Nucleus accumbens (tissue), 56 donors: ENCODE measurements at regions not wholly inside any gene's neighbourhood (a gene's known extent, or its start where the extent isn't known, plus 50 kb on each side); places are given as distances from the start of the nearest gene placed in this dataset.

Experiments
- DNase-seq, 56 donors: peaks; one replicate each; lab custom pipeline; 2025; lab: John Stamatoyannopoulos, UW

- peak in 1 of 56 donors; percentile 6 for DNase-seq
Measured at GRCh38 chrX:39899856-39900776, 197.6 kb downstream of the BCOR start.

GRCh38 chrX:39900777-39901170, 197.0 kb downstream of the BCOR start:
- DNase-seq = peak in 1 of 56 donors; percentile 2

DNA sequence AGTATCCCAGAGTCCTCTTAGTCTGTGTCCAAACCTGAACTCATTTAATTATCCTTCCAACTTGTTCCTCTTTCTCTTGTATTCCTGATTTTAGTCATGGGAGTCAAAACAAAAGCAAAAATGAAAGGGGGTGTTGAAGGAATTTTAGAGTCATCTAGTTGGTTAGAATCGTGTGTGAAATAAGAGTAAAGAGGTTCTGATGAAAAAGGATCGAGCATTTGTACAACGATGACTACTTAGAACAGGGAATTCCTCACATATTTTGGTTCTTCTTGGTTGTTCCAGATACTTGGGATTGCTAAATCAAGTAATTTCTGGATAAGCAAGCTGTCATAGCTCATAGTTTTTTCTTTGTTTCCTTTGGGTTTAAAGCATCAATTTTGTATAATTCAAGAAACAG, 194.4 kb downstream of the BCOR start:
- DNase-seq = no peak

GRCh38 chrX:39903937-39904336, 193.8 kb downstream of the BCOR start:
- no peak for DNase-seq

GRCh38 chrX:39904816-39905537, 192.8 kb downstream of the BCOR start:
- peak in 1 of 56 donors; percentile 17 for DNase-seq

GRCh38 chrX:39905538-39905891, 192.2 kb downstream of the BCOR start:
- DNase-seq = peak in 5 of 56 donors; percentile 0 to 14 (median 2)

DNA sequence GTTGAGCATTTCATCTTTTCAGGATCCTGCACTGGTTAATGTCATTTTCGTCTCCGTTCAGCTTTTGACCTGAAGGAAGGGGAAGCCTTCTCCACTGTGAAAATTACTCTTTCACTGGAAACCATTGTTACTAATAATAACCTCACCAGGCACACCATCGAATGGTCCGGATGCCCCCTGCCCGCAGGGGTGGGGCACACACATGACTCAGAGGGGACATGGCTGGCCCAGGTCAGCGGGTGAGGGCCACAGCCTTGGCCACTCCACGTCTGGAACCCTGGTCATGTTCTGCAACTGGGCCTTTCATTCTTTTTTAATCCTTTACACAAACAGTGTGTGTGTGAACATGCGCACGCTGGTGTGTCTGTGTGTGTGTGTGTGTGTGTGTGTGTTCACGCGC, 191.8 kb downstream of the BCOR start:
- no peak for DNase-seq

GRCh38 chrX:39907964-39908661, 189.6 kb downstream of the BCOR start:
- peak in 32 of 56 donors; percentile 1 to 59 (median 10) for DNase-seq

GRCh38 chrX:39909996-39910395, 187.8 kb downstream of the BCOR start:
- no peak for DNase-seq

DNA sequence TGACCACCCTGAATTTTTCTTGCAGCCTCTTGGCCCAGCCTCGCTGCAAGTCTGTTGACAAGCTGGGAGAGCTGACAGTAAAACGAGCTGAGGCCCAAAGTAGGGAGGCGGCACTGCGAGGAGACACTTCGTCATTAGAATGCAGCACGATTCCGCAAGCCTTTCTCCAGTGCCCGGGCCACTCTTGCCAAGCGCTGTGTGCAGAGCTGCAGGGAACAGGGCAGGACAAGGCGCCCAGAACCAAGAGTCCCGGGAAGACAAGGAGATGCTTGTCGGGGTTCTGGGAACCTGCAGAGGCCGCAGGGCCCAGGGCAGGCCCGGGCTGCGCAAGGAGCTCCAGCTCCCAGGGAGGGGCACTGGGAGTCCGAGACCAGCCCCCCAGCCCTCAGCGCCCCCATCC, 187.1 kb downstream of the BCOR start:
- DNase-seq = peak in 45 of 56 donors; percentile 0 to 73 (median 25)

- DNase-seq = no peak
Measured at GRCh38 chrX:39911278-39911897, 186.4 kb downstream of the BCOR start.

DNA sequence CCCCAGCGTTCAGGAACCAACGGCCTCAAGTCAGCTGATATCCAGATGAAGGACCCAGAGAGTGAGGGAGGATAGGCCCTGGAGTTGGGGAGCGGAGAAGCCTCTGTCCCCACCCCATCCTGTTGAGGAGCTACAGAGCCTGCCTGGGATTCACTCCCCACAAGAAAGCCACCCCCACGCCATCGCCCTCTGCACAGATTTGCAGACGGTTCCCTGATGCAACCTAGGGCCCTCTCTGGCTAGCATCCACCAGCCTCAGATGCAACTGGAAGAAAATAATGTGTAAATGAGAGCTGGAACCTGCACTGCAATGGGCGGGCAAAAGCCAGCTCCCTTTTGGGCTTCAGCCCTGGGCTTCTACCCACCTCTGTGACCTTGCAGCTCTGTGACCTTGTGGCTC, 185.6 kb downstream of the BCOR start:
- DNase-seq = no peak

- DNase-seq = no peak
Measured at GRCh38 chrX:39915081-39915480, 182.7 kb downstream of the BCOR start.

DNA sequence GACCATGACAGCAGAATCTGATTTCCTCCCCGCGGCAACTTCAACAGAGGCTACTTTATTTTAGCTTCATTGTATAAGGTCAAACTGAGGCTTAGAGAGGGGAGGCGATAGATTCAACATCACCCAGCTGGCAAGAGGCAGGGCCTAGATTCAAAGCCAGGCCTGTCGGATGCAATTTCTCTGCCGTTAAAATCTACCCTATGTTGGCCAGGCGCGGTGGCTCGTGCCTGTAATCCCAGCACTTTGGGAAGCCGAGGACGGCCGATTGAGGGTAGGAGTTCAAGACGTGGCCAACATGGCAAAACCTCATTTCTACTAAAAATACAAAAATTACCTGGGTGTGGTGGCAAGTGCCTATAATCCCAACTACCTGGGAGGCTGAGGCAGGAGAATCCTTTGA, 182.2 kb downstream of the BCOR start:
- no peak for DNase-seq

- peak in 1 of 56 donors; percentile 6 for DNase-seq
Measured at GRCh38 chrX:39921838-39922237, 175.9 kb downstream of the BCOR start.

DNA sequence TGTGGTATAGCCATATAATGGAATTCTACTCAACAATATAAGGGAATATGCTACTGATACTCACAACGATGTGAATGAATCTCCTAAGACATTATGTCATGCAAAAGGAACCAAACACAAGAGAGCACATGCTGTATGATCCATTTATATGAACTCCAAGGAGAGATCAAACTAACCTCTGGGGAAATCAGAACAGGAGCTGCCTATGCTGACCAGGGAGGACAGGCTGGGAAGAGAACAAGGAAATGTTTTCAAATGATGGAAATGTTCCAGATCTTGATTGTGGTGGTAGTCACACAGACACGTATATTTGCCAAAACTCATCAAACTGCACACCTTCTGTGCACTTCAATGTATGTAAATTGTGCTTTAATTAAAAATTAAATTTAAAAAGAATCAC, 175.3 kb downstream of the BCOR start:
- no peak for DNase-seq

DNA sequence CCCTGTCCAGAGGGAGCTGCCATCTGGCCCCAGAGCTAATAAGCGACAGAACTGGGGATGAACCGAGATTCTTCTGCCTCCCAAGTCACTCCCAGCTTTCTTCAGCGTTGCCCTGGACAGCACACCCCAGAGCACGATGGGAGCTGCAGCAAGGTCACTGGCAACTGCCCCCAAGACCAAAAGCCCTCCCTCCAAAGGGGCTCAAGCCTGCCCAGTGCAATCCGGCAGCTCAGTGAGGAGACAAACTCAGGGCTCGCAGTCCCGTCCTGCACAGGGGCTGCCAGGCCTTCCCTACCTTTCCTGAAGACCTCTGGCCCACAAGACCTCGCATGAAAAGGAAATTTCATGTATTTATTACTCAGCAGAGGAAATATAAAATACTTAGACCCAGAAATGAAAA, 174.8 kb downstream of the BCOR start:
- no peak for DNase-seq

DNA sequence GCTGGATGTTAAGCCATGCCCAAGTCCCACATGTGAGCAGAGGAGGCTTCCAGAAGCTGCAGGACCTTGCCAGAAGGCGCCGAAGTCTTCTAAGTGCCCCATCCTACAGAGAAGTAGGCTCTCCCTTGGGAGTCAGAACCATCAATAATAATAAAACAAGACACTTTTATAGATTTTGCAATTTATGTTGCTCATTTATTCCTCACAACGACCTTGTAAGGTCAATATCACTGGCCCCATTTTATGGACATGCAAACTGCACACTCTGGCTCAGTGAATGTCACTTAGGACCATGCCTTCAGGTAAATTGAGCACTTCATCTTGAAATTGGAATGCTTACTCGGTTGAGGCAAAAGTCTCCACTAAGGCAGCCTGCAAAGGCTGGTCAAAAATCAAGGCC, 170.4 kb downstream of the BCOR start:
- no peak for DNase-seq

DNA sequence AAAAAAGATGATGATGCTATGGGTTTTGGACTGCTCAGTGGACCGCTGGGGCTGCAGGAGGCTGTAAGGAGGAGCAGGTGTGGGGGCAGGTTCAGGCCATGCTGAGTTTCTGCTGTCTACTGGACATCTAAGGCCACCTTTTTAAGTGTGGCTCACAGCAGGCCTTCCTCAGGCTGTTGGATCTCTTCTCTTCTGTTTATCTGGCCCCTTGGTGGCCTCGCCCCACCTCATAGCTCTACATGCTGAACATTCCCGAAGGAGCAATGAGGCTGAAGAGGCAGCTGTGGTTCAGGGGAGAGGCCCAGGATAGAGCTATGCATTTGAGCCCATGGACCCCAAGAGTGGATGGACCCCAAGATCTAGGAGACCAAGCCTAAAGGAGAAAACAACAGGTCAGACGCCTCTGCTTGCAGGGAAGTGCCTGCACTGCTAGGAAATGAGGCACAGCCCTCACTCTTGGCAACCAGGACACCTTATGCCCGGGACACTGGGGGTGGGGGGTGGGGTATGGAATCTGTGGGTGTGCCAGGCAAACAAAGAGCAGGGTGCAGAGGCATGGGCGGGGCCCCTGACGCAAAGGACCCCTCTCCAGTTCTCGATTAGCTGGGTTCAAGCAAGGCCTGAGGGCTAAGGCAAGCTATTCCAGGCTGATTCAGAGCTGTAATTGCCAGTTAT, 168.9 kb downstream of the BCOR start:
- DNase-seq = no peak

DNA sequence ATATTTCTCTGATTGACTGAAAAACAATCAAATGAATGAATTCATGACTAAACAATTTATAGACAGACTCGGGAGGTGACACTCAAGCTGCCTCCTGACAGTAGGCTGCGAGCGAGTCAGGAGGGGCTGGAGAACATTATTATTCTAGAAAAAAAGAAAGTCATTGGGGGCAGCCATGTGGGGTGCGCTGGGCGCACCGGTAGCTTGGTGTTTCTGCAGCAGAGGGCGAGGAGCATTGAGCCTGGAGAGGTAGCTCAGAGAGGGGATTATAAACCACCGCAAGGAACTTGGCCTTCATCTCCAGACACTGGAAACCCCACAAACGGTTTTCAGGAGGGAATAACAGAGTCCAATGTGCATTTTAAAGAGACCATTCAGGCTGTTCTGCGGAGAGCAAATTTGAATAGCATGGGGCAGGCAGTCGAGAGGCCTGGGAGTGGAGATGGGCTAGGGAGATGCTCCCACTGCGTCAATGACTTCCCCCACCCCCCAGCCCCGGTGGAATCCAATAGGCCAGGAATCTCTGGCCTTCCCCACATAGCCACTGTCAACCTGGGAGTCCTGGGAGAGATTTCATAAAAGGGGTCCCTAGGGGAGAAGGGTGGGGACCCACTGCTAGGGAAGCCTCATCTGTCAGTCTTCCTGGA, 168.3 kb downstream of the BCOR start:
- DNase-seq = no peak
